PFSK-1 (cell line): ENCODE measurements at regions not wholly inside any gene's neighbourhood (a gene's known extent, or its start where the extent isn't known, plus 50 kb on each side); places are given as distances from the start of the nearest gene placed in this dataset.
A peak's percentile ranks its signal among the peaks of the same experiment; 100 is the strongest.

Experiments
- FOXP2 ChIP-seq: optimal IDR thresholded peaks from 2 replicates; pipeline ENCODE3; 2011; ENCODE audit warnings: borderline replicate concordance, control low read depth, inconsistent platforms; ENCODE audit not compliant: insufficient read depth; ENCODE audit errors: extremely low read length, extremely low read depth
- POLR2AphosphoS5 ChIP-seq: IDR thresholded peaks from 2 replicates; pipeline ENCODE4 v1.6.1; 2012; ENCODE audit warnings: low read depth, mild to moderate bottlenecking, control low read depth, low read length, moderate library complexity
- SIN3A ChIP-seq: IDR thresholded peaks from 2 replicates; pipeline ENCODE4 v1.6.1; 2012; ENCODE audit warnings: mild to moderate bottlenecking, low read length, moderate library complexity, borderline replicate concordance; ENCODE audit not compliant: insufficient read depth
- TAF1 ChIP-seq: IDR thresholded peaks from 2 replicates; pipeline ENCODE4 v1.6.1; 2012; ENCODE audit warnings: low read length, control low read depth, borderline replicate concordance; ENCODE audit not compliant: insufficient read depth
- TF ChIP-seq, protein P1 (sequence below), 2 experiments: IDR thresholded peaks; 2 replicates each; pipeline versions ENCODE4 v1.6.1 to v1.8.0; 2011 to 2012; ENCODE audit warnings: low read depth in 2 of 2, low read length in 2 of 2, control low read depth in 1 of 2, inconsistent platforms in 1 of 2, mild to moderate bottlenecking in 1 of 2, moderate library complexity in 1 of 2; ENCODE audit not compliant: insufficient read depth in 1 of 2

- TF ChIP-seq POLR2AphosphoS5, result no peak
- TF ChIP-seq, protein P1, sequence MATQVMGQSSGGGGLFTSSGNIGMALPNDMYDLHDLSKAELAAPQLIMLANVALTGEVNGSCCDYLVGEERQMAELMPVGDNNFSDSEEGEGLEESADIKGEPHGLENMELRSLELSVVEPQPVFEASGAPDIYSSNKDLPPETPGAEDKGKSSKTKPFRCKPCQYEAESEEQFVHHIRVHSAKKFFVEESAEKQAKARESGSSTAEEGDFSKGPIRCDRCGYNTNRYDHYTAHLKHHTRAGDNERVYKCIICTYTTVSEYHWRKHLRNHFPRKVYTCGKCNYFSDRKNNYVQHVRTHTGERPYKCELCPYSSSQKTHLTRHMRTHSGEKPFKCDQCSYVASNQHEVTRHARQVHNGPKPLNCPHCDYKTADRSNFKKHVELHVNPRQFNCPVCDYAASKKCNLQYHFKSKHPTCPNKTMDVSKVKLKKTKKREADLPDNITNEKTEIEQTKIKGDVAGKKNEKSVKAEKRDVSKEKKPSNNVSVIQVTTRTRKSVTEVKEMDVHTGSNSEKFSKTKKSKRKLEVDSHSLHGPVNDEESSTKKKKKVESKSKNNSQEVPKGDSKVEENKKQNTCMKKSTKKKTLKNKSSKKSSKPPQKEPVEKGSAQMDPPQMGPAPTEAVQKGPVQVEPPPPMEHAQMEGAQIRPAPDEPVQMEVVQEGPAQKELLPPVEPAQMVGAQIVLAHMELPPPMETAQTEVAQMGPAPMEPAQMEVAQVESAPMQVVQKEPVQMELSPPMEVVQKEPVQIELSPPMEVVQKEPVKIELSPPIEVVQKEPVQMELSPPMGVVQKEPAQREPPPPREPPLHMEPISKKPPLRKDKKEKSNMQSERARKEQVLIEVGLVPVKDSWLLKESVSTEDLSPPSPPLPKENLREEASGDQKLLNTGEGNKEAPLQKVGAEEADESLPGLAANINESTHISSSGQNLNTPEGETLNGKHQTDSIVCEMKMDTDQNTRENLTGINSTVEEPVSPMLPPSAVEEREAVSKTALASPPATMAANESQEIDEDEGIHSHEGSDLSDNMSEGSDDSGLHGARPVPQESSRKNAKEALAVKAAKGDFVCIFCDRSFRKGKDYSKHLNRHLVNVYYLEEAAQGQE (IDR thresholded peaks at IDR 0.05; ENCODE audit: insufficient read depth in 1 of 2, low read depth in 2 of 2, low read length in 2 of 2), result no peak
- no peak for TF ChIP-seq FOXP2
Measured at GRCh38 chr18:34971313-34971712, 69.9 kb upstream of the MAPRE2 start.

DNA sequence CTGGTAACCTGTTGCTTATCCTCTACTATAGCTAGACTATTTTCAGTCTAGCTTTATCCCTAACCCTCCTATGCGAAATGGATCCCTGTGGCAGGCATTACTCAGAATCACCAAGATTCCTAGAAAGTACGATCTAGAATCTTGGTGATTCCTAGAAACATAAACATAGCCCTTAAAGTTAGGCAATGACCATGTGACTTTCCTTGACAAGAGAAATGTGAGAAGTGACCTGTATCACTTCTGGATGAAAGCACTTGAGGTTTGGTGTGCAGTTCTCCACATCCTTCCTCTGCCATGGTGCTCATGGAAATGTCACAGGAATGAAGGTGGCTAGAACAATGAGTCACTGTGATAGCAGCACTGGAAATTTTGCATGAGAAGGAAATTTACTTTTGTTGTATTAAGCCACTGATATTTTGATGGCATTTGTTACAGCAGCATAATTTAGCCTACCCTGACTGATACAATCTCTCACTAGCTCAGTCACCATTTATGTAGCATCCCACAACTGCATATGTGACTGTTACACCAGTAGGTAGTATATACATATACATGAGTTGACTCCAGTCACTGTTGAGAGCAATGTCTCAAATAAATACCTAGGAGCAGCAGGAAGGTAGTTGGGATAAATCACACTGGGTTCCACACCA, 68.3 kb upstream of the MAPRE2 start:
- TF ChIP-seq, protein P1 (IDR thresholded peaks at IDR 0.05; ENCODE audit: insufficient read depth in 1 of 2, low read depth in 2 of 2, low read length in 2 of 2), result no peak
- TF ChIP-seq SIN3A (no peak), FOXP2 (no peak), POLR2AphosphoS5 (no peak), TAF1 (no peak)

DNA sequence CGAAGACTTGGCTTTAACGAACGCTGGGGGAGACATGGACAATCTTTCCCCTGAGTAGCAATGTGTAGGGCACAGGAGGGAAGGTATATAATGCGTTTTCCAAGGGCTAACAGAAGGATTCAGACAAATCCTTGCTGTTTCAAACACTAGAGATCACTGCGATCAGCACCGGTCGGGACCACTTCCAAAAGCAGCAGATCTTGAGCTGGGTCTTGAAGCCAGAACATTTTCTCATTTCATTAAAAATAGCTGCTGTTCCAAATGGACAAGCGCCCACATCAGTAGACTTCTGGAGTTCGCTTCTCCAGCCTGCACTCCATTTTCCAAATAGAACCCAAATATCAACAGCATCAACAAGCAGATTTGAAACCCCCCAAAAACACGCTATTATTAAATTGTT, 65.1 kb upstream of the MAPRE2 start:
- TF ChIP-seq SIN3A, result no peak
- TF ChIP-seq POLR2AphosphoS5, result no peak

DNA sequence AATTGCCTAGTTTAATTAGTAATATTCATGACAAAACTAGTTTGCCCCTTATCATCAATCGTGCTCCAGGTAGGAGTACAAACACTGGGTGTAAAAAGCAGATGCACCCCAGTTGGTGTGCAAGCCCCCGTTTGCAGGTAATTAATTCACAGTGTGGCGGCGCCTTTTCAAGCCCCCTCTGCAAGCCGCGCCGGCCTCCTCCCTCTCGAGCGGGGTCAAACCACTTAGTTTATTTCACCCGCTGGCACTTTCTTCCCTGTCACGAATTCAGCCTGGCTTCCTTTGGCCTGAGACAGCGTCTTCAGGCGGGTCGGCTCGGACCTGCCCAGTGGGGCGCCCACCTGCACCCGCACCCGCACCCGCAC, 64.7 kb upstream of the MAPRE2 start:
- no peak for TF ChIP-seq FOXP2
- no peak for TF ChIP-seq SIN3A
- TF ChIP-seq TAF1, result no peak
- no peak for TF ChIP-seq POLR2AphosphoS5
- TF ChIP-seq, protein P1 (IDR thresholded peaks at IDR 0.05; ENCODE audit: insufficient read depth in 1 of 2, low read depth in 2 of 2, low read length in 2 of 2), result no peak

DNA sequence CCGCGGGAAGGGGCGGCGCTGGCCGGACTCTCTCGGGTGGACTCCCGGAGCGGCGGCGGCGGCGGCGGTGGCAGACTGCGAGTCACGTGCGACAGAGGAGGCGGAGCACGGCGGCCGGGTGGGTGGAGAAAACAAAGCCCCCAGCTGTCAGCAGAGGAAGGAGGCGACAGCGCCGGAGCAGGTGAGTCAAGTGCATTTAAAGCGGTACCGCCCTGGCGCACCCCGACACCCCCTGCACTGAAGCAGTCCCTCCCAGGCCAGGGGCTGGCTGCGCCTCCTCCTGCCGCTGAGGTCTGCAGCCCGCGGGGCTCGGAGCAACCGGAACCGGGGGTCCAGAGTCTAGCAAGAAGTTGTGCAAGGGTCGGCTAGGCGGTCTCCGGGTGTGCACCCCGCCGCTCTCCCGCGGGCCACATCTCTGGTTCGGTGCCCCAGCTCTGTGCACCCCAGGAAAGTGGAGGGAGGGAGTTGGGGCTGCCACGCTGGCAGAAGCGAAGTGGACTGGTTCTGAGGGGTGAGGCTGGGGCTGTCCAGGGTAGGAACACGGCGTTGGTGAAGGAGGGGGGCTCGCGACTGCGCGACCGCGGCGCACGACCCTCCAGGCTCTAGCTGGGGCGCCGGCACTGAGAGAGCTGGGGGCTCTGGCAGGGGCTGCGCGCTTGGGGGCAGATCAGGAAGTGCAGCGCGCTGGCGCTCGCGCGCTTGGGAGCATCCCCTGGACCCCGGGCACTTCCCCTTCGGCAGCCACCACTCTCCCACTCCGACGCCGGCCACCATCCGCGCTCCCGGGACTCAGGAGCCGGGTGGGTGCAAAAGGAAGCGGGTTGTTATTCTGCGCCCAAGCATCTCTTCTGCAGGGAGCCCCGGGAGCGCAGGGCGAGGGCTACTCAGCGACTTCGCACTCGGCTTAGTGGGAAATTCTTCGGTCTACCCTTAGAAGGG, 64.0 kb upstream of the MAPRE2 start:
- TF ChIP-seq, protein P1 (IDR thresholded peaks at IDR 0.05; ENCODE audit: insufficient read depth in 1 of 2, low read depth in 2 of 2, low read length in 2 of 2), result peak in 1 of 2 experiments; percentile 32; a peak in 1 of 4 replicates
- TF ChIP-seq FOXP2 (peak; percentile 69), TAF1 (no peak), SIN3A (no peak), POLR2AphosphoS5 (no peak)
